Esophagus muscularis mucosa (tissue), 4 donors: ENCODE measurements at regions not wholly inside any gene's neighbourhood (a gene's known extent, or its start where the extent isn't known, plus 50 kb on each side); places are given as distances from the start of the nearest gene placed in this dataset.
"Not testable (repeated sequence)": the region's sequence is repeated elsewhere in the genome, so short reads cannot be mapped to it uniquely, and the experiment has no call there.

ENCODE experiments used
- DNase-seq: peaks from one replicate; pipeline ENCODE4 v3.0.0-alpha.2; 2017; ENCODE audit errors: extremely low spot score
- H3K27ac ChIP-seq, 4 donors: fragments of 200-600 bp; sonication (generic); replicated peaks in 1 of 4; 1 replicate in 3 of 4; 2 replicates in 1 of 4; pipeline ENCODE4 v1.5.1; 2016 to 2019; ENCODE audit warnings: mild to moderate bottlenecking in 1 of 4
- H3K27me3 ChIP-seq, 4 donors: fragments of 200-600 bp; sonication (generic); one replicate each; pipeline versions ENCODE4 v1.5.1 to v1.6.0; 2016 to 2019
- H3K36me3 ChIP-seq, 4 donors: fragments of 200-600 bp; sonication (generic); one replicate each; pipeline ENCODE4 v1.5.1; 2016 to 2019
- H3K4me1 ChIP-seq, 4 donors: fragments of 200-600 bp; sonication (generic); one replicate each; pipeline ENCODE4 v1.5.1; 2016 to 2019
- H3K4me3 ChIP-seq, 4 donors: fragments of 200-600 bp; sonication (generic); 1 replicate in 2 of 4; 2 replicates in 2 of 4; pipeline ENCODE4 v1.5.1; 2016 to 2019; ENCODE audit warnings: mild to moderate bottlenecking in 4 of 4, moderate library complexity in 1 of 4
- H3K9me3 ChIP-seq, 4 donors: fragments of 200-600 bp; sonication (generic); 1 replicate in 3 of 4; 2 replicates in 1 of 4; pipeline ENCODE4 v1.5.1; 2016 to 2019
- CTCF ChIP-seq, 3 experiments: fragments of 200-600 bp in 2 of 3; fragments of 450-650 bp in 1 of 3; sonication (generic) in 2 of 3; IDR thresholded peaks; one replicate each; pipeline ENCODE4 v1.5.1; 2017 to 2019; ENCODE audit warnings: antibody characterized with exemption in 3 of 3, mild to moderate bottlenecking in 2 of 3, moderate library complexity in 1 of 3
- EP300 ChIP-seq: sonication (generic); formaldehyde crosslinking; IDR thresholded peaks from one replicate; pipeline ENCODE4 v1.6.1; 2017; ENCODE audit warnings: antibody characterized with exemption
- POLR2A ChIP-seq: fragments of 450-650 bp; IDR thresholded peaks from one replicate; pipeline ENCODE4 v1.6.1; 2017; ENCODE audit warnings: antibody characterized with exemption, moderate library complexity, mild to moderate bottlenecking, low read depth
- POLR2AphosphoS5 ChIP-seq, 2 donors: sonication (generic); formaldehyde crosslinking; IDR thresholded peaks; one replicate each; pipeline ENCODE4 v1.6.1; 2017; ENCODE audit warnings: antibody characterized with exemption in 2 of 2
- WGBS: methylation state at CpG from one replicate; pipeline ENCODE4 v1.1.5; 2018; 5-methylcytosine and 5-hydroxymethylcytosine counted together
- intact Hi-C: fragments of 100-400 bp; cut with DNase I; formaldehyde crosslinking; loops from one replicate; pipeline ENCODE4 v1.15.1; 2023

GRCh38 chr14:103239751-103240150 lies 94.3 kb upstream of the EIF5 start:
- H3K27me3 ChIP-seq: peaks cover 0 to 17% (median 0%) of the 10 kb centered on the region in 4 donors
- peaks cover 0 to 8% (median 3%) of the 10 kb centered on the region in 4 donors for H3K4me1 ChIP-seq
- peaks cover 0 to 21% (median 15%) of the 10 kb centered on the region in 4 donors for H3K9me3 ChIP-seq
- intact Hi-C loops: no loop called here
- H3K4me3 ChIP-seq: no peak overlapping the region
- WGBS: 86% methylated on average over 6 of the region's 6 CpGs
- H3K27ac ChIP-seq: no peak overlapping the region
- H3K36me3 ChIP-seq: no peaks in the 10 kb centered on the region
- TF ChIP-seq CTCF (IDR thresholded peaks at IDR 0.05): no peak
- no peak for TF ChIP-seq POLR2AphosphoS5 (IDR thresholded peaks at IDR 0.05)
- no peak for TF ChIP-seq POLR2A
- no peak for TF ChIP-seq EP300
- no peak for DNase-seq

- intact Hi-C loops: no loop called here
- no peak for DNase-seq
Measured at GRCh38 chr14:103241531-103241930, 92.5 kb upstream of the EIF5 start.

GRCh38 chr14:103243764-103244737 lies 90.0 kb upstream of the EIF5 start:
- TF ChIP-seq CTCF (IDR thresholded peaks at IDR 0.05) (no peak), POLR2AphosphoS5 (IDR thresholded peaks at IDR 0.05) (no peak), EP300 (no peak), POLR2A (no peak)
- H3K9me3 ChIP-seq: peaks cover 0 to 8% (median 6%) of the 10 kb centered on the region in 4 donors
- no peak overlapping the region for H3K4me3 ChIP-seq
- H3K4me1 ChIP-seq: peaks cover 0 to 10% (median 7%) of the 10 kb centered on the region in 4 donors
- intact Hi-C loops: no loop called here
- no peaks in the 10 kb centered on the region for H3K36me3 ChIP-seq
- 91% methylated on average over 7 of the region's 7 CpGs for WGBS
- H3K27me3 ChIP-seq: peaks cover 0 to 17% (median 0%) of the 10 kb centered on the region in 4 donors
- H3K27ac ChIP-seq: no peak overlapping the region
- no peak for DNase-seq

More at GRCh38 chr14:103241531-103241930, 92.5 kb upstream of the EIF5 start:
- 86% methylated on average over 8 of the region's 8 CpGs for WGBS
- TF ChIP-seq EP300 (no peak), POLR2A (no peak)
- Histone ChIP-seq H3K27ac (no peak overlapping the region), H3K36me3 (no peaks in the 10 kb centered on the region), H3K4me1 (peaks cover 0 to 10% (median 7%) of the 10 kb centered on the region in 4 donors), H3K27me3 (peaks cover 0 to 17% (median 0%) of the 10 kb centered on the region in 4 donors), H3K9me3 (peaks cover 0 to 21% (median 15%) of the 10 kb centered on the region in 4 donors), H3K4me3 (no peak overlapping the region)

GRCh38 chr14:103245624-103246031 lies 88.4 kb upstream of the EIF5 start:
- peak overlapping the region in 1 of 4 donors; percentile 10 for H3K27ac ChIP-seq
- peak in 1 of 2 donors; percentile 7 for TF ChIP-seq POLR2AphosphoS5 (IDR thresholded peaks at IDR 0.05)
- WGBS: 60% methylated on average over 3 of the region's 3 CpGs

GRCh38 chr14:103246070-103246469 lies 88.0 kb upstream of the EIF5 start:
- no peak overlapping the region for H3K4me3 ChIP-seq
- peaks cover 0 to 10% (median 7%) of the 10 kb centered on the region in 4 donors for H3K4me1 ChIP-seq
- peak overlapping the region in 1 of 4 donors; percentile 10 for H3K27ac ChIP-seq
- TF ChIP-seq EP300 (no peak), POLR2AphosphoS5 (IDR thresholded peaks at IDR 0.05) (peak in 1 of 2 donors; percentile 0)
- no peaks in the 10 kb centered on the region for H3K9me3 ChIP-seq
- H3K36me3 ChIP-seq: no peaks in the 10 kb centered on the region
- intact Hi-C loops: no loop called here
- WGBS: 50% methylated on average over 1 of the region's 2 CpGs
- no peak for DNase-seq
- peaks cover 0 to 7% (median 0%) of the 10 kb centered on the region in 4 donors for H3K27me3 ChIP-seq

More at GRCh38 chr14:103245624-103246031, 88.4 kb upstream of the EIF5 start:
- H3K9me3 ChIP-seq, H3K36me3 ChIP-seq, H3K4me1 ChIP-seq, H3K4me3 ChIP-seq, intact Hi-C loops, DNase-seq: not testable (repeated sequence)
- peaks cover 0 to 12% (median 0%) of the 10 kb centered on the region in 4 donors for H3K27me3 ChIP-seq

- intact Hi-C loops: no loop called here
- H3K4me1 ChIP-seq: peaks cover 0 to 10% (median 7%) of the 10 kb centered on the region in 4 donors
- DNase-seq: no peak
- WGBS: 83% methylated on average over 7 of the region's 7 CpGs
- TF ChIP-seq POLR2AphosphoS5 (IDR thresholded peaks at IDR 0.05): no peak
- TF ChIP-seq POLR2A: no peak
- no peak for TF ChIP-seq EP300
- TF ChIP-seq CTCF (IDR thresholded peaks at IDR 0.05): no peak
- H3K27me3 ChIP-seq: peaks cover 0 to 5% (median 0%) of the 10 kb centered on the region in 4 donors
- peaks cover 0 to 3% (median 2%) of the 10 kb centered on the region in 4 donors for H3K9me3 ChIP-seq
- H3K27ac ChIP-seq: no peak overlapping the region
- H3K36me3 ChIP-seq: no peaks in the 10 kb centered on the region
- H3K4me3 ChIP-seq: no peak overlapping the region
Measured at GRCh38 chr14:103247169-103247606, 86.8 kb upstream of the EIF5 start.
